ENCODE measurements at regions not wholly inside any gene's neighbourhood (a gene's known extent, or its start where the extent isn't known, plus 50 kb on each side); places are given as distances from the start of the nearest gene placed in this dataset.

GRCh38 chr16:73161977-73162376 is 114.0 kb upstream of the ZFHX3 start (continued):
- TF ChIP-seq ZNF589 (CRISPR knock-in tag; conservative IDR thresholded peaks at IDR 0.05) (no peak), ZNF569 (CRISPR knock-in tag; IDR thresholded peaks at IDR 0.05; ENCODE audit: borderline replicate concordance) (no peak), ZBTB40 (IDR thresholded peaks at IDR 0.05) (no peak), ZBTB40 (CRISPR knock-in tag; IDR thresholded peaks at IDR 0.05) (peak; percentile 52; the same call in 1 of the 2 replicates), NONO (IDR thresholded peaks at IDR 0.05) (no peak), NONO (CRISPR knock-in tag; conservative IDR thresholded peaks at IDR 0.05) (peak; percentile 56; the same call in 1 of the 2 replicates), FOXO1 (CRISPR knock-in tag; IDR thresholded peaks at IDR 0.05) (peak; percentile 91), ZNF670 (CRISPR knock-in tag; IDR thresholded peaks at IDR 0.05; ENCODE audit: borderline replicate concordance) (peak; percentile 37; the same call in 1 of the 2 replicates), ZEB1 (IDR thresholded peaks at IDR 0.05; ENCODE audit: insufficient replicate concordance, low read depth) (no peak), TFE3 (CRISPR knock-in tag; IDR thresholded peaks at IDR 0.05) (no peak), HDAC6 (IDR thresholded peaks at IDR 0.05; ENCODE audit: low read depth, low read length) (no peak), RFXANK (CRISPR knock-in tag; IDR thresholded peaks at IDR 0.05) (no peak), CEBPB (IDR thresholded peaks at IDR 0.05; ENCODE audit: borderline replicate concordance, low read depth, low read length) (peak; percentile 95), KDM2A (CRISPR knock-in tag; IDR thresholded peaks at IDR 0.05; ENCODE audit: borderline replicate concordance, low read depth) (peak; percentile 39; the same call in 1 of the 2 replicates), SKI (IDR thresholded peaks at IDR 0.05; ENCODE audit: partially characterized antibody) (peak; percentile 63), ZNF562 (CRISPR knock-in tag; IDR thresholded peaks at IDR 0.05; ENCODE audit: borderline replicate concordance) (no peak), ZNF563 (CRISPR knock-in tag; IDR thresholded peaks at IDR 0.05) (no peak), HES4 (CRISPR knock-in tag; IDR thresholded peaks at IDR 0.05; ENCODE audit: borderline replicate concordance) (no peak), GLI4 (CRISPR knock-in tag; IDR thresholded peaks at IDR 0.05; ENCODE audit: borderline replicate concordance) (no peak), MXD1 (CRISPR knock-in tag; IDR thresholded peaks at IDR 0.05) (no peak), CREB1 (IDR thresholded peaks at IDR 0.05) (no peak), CREB1 (CRISPR knock-in tag; IDR thresholded peaks at IDR 0.05) (no peak)

All from HepG2 (cell line).